Stimulated activated CD8-positive, alpha-beta memory T cell treated with anti-CD3 and anti-CD28 coated beads, Interleukin-15, amount 100 ng/mL, for 1 hour (primary cell): ENCODE measurements at regions not wholly inside any gene's neighbourhood (a gene's known extent, or its start where the extent isn't known, plus 50 kb on each side); places are given as distances from the start of the nearest gene placed in this dataset.

Source experiments
- DNase-seq: peaks from one replicate; pipeline ENCODE4 v3.0.0-alpha.2; 2020; ENCODE audit warnings: low read depth

DNA sequence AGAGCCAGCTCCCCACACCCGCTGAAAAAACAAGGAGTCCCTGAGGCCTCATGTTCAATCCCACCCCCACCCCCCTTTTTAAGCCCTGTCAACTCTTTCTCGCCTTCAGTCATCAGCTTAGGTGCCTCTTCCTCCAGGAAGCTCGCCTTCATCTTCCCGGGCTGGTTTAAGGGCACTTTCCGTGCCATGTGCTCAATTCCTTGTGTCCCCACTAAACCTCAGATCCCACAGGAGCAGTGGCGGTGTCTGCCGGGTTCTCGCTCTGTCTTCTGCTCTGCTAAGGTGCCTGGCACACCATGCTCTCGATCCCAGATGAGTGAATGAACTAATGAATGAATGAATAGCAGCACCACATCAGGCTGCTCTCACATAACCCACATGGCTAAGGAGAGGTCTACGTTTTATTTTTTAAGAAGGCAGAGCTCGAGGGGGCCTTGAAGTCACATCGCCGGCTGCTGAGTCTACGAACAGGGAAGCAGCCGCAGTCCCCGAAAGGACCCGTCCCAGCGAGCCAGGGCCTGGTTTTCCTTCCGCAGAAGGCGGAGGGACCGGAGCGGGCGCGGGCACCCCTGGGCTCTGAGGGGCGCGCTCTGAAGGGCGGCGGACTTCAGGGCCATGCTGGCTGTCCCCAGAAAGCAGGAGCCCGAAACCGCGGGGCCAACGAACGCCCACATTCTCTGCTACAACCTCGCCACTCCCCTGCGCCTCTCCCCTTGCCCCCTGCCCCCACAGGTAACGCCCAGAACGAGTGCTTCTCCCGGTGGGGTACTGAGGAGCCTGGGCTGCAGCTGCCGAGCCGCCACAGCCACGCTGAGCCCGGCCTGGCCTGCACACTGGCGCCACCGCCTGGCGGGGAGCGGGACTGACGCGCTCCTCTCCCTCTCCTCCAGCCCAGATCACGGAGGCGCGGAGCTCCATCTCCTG, 73.4 kb upstream of the KCNMA1 start:
- peak; percentile 49 for DNase-seq

DNA sequence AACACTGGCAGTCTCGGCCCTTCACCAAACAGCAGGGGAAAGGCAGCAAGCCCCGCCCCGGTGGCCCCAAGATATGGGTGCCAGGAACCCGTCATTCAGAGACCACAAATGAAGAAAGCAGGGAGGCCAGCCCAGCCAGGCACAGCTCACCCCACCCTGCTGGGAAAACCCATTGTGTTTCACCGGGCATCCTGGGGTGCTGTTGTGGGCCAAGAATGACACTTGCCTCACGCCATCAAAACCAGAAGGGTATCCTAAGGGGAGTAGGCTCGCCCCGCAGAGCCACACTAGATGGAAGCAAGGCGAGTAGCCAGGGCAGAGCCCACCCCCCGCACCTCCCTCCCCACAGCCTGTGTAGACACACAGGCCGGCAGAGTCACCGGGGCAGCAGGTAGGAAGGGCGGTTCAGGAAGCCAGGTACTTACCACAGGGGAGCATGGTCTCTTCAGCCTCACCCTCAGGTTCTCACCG, 72.5 kb upstream of the KCNMA1 start:
- no peak for DNase-seq

DNA sequence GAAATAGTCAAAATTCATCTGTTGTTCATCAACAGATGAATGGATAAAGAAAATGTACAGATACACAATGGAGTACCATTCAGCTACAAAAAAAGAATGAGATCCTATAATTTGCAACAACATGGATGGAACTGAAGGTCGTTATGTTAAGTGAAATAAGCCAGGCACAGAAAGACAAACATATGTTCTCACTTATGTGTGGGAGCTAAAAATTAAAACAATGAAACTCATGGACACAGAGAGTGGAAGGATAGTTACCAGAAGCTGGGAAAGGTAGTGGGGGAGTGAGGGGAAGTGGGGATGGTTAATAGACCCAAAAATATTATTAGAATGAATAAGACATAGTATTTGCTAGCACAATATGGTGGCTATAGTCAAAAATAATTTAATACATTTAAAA, 70.0 kb upstream of the KCNMA1 start:
- DNase-seq, result no peak

DNA sequence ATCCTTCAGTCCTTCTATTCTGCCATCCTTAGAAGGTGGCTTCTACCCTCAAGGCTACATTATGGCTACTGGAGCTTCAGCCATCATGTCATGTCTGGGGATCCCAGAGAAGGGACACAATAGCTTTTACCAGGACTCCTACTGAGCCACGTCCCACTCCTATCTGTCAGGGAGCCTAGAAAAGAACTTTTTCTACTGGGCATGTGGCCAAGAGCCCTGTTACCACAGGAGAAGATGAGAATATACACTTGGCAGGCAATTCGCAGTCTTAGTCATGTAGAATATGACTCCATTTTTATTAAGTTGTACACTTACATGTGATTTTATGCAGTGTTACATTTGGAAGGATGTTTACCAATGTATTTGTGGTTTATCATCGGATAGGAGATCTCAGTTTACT, 64.6 kb upstream of the KCNMA1 start:
- DNase-seq, result no peak

DNA sequence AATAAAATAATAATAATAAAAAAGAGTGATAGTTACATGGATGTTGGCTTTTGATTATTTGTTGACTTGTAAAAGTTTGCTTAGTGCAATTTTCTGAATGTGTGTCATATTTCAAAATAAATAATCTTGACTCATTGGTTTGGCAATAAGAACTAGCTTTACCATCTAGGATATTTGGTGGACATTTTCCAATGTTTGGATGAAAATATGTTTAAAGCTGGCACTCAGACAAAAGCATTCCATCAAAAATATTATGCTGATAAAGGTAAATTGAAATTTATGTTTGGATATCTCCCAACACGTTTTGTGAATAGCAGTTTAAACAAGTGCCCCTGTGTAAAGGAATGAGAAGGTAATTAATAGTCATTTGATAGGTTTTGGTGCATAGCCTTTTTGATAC, 62.5 kb upstream of the KCNMA1 start:
- no peak for DNase-seq

DNA sequence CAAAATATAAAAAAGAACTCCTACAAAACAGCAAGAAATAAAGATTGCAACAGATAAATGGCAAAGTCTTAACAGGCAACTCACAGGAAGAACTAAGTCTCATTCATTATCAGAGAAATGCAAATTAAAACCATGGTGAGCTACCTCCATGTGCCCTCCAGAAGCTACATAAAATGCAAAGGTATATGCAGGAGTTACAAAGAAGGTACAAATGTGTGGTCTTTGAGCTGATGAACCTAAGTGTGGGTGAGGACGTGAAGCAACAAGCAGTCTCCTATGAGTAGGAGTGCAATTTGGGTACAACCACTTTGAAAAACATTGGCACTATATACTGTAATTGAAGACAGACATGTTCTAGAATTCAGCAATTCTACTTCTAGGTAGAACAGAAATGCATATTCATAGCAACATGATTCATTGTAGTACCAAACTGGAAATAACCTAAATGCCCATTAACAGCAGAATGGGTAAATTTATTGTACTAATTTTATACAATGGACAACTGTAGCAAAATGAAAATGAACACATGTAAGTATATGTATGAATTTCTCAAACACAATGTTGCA, 61.6 kb upstream of the KCNMA1 start:
- no peak for DNase-seq

DNA sequence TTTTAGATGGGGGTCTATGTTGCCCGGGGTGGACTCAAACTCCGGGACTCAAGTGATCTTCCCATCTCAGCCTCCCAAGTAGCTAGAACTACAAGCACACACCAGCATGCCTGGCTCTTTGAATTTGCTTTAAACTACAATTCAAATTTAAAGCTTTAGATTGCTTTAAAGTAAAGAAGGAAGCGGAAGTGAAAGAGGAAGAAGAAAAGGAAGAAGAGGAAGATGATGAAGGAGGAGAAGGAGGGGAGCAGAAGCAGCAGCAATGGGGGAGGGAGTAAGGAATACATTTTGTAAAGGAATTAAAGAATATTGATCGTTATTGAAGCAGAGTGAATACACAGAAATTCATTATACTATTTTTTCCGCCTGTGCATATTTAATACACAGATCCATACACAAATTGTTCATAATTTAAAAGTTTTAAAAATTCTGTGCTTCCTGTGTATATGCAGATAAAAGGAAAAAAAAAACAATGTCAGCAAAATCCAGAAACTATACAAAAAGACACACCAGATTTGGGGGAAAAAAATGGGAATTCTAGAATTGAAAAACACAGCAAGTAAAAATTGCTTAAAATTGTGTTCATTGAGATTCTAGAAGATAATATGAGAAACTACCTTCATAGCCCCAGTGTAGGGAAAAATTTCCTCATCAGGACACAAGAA, 60.8 kb upstream of the KCNMA1 start:
- DNase-seq, result no peak

DNA sequence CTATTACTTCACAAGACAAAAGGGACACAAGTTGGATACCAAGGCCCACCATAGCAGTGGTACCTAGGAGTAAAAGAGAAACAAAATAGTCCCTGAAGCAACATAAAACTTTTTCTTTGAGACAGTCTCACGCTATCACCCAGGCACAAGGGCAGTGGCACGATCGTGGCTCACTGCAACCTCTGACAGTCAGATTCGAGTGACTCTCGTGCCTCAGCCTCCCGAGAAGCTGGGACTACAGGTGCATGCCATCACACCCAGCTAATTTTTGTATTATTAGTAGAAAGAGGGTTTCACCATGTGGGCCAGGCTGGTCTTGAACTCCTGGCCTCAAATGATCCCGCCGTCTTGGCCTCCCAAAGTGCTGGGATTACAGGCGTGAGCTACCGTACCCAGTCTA, 59.0 kb upstream of the KCNMA1 start:
- no peak for DNase-seq

DNA sequence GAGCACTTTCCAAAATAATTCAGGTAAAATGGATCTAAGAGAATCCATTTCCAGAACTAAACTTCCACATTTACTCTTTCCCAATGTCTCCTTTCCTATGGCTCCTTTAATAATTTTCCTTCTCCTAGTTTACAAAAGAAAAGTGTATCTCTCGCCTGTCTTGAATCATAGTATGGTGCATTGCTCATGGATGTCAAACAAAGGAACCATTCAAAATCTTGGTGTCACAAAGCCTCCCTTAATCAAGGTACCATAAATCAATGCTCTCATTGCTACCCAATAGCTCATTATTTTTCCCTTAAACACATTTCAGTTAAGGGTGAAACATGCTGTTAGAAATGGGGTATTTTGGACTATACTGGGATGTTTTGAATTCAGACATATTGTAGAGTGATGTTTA, 57.6 kb upstream of the KCNMA1 start:
- DNase-seq, result no peak

DNA sequence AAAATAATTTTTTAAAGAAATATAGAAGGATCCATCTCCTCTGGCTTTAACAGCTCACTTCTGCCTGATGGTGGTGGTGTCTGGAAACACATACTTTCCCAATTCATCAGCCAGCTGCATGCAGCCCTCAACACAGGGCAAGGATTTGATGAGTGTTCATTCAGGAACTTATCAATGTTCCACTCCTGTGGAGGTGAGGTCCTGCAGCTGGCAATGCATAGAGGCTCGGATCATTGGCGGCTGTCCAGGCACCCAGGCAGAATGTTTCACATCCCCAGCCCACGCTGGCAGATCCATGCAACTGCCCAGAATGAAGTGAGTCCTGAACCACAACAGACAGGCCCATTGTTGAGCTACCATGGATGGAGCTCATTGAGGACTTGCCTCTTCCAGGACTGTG, 55.2 kb upstream of the KCNMA1 start:
- DNase-seq, result no peak

DNA sequence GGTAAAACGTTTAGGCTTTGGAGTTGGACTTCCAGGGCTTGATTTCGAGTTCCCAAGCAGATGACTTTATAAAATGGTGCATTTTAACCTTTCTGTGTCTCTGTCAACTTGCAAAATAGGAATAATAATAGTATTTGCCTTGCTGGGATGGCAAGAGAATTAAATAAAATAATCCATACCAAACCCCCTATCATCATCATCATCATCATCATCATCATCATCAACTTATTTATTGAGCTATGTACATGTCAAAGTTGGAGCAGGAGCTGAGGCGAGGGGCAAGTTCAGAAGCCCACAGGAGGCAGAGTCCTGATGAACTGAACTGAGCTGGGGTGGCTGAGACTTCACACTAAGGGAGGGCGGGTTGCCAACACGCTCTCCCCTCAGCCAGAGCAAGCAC, 51.7 kb upstream of the KCNMA1 start:
- no peak for DNase-seq

DNA sequence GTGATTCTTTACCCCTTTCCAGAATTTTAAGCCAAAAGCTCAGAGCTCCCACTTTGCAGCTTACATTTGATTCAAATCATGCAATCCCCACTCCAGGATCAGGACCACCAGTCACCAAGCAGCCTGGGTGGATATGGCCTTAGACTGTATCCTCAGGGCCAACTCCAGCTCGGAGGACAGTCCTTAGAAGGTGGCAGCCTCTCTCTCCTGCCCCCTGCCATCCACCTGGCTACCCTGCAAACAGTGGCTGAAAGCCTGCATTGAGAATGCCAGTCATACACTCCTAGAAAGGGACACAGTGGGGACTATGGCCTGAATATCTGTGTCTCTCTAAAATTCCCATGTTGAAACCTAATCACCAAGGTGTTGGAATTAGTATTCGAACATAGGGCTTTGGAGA, 50.0 kb upstream of the KCNMA1 start:
- DNase-seq, result no peak
